Immature natural killer cell (primary cell): ENCODE measurements at regions not wholly inside any gene's neighbourhood (a gene's known extent, or its start where the extent isn't known, plus 50 kb on each side); places are given as distances from the start of the nearest gene placed in this dataset.
"Not testable (repeated sequence)": the region's sequence is repeated elsewhere in the genome, so short reads cannot be mapped to it uniquely, and the experiment has no call there.

Experiments
- DNase-seq, 3 donors: peaks; one replicate each; pipeline ENCODE4 v3.0.0; 2022; ENCODE audit warnings: mixed read lengths in 1 of 3
- H3K27ac Mint-ChIP-seq, 6 donors: one replicate each; pipeline ENCODE4 v1.8.0; 2020; ENCODE audit warnings: mixed read lengths in 6 of 6, mild to moderate bottlenecking in 5 of 6, inconsistent platforms in 4 of 6, moderate library complexity in 3 of 6
- H3K27me3 Mint-ChIP-seq, 3 donors: one replicate each; pipeline ENCODE4 v1.8.0; 2020 to 2021; ENCODE audit warnings: low read depth in 3 of 3, mild to moderate bottlenecking in 3 of 3, mixed read lengths in 3 of 3, moderate library complexity in 3 of 3, inconsistent platforms in 1 of 3
- H3K36me3 Mint-ChIP-seq, 3 donors: one replicate each; pipeline ENCODE4 v1.8.0; 2020; ENCODE audit warnings: mixed read lengths in 3 of 3, inconsistent platforms in 2 of 3, mild to moderate bottlenecking in 2 of 3
- H3K4me1 Mint-ChIP-seq, 2 donors: one replicate each; pipeline ENCODE4 v1.8.0; 2020; ENCODE audit warnings: inconsistent platforms in 2 of 2, mild to moderate bottlenecking in 2 of 2, mixed read lengths in 2 of 2, moderate library complexity in 1 of 2
- H3K4me3 Mint-ChIP-seq, 5 donors: one replicate each; pipeline ENCODE4 v1.8.0; 2020; ENCODE audit warnings: mild to moderate bottlenecking in 5 of 5, mixed read lengths in 5 of 5, inconsistent platforms in 3 of 5, moderate library complexity in 3 of 5
- H3K9me3 Mint-ChIP-seq, 6 donors: one replicate each; pipeline ENCODE4 v1.8.0; 2020; ENCODE audit warnings: mild to moderate bottlenecking in 6 of 6, mixed read lengths in 6 of 6, inconsistent platforms in 4 of 6, moderate library complexity in 3 of 6

DNA sequence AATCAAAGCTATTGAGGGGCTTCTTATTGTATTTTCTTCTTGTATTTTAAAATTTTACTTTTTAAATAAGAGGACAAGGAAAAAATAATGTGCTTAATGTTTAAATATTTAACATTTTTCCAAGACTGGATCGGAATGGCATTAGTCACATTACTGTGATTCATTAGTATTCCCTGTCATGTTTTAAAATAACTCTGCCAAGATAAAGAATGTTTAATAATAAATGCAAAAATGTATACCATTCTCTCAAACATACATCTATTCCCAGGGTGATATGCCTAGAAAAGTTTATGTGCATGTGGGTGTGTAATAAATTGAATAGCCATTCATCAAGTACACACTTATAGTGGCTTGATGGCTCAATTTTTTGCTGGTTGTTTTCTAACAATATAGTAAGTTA is 936.1 kb downstream of the PLOD2 start:
- Mint-ChIP-seq H3K4me3 (no peak overlapping the region), H3K4me1 (no peaks in the 10 kb centered on the region), H3K9me3 (peaks cover 1 to 24% (median 9%) of the 10 kb centered on the region in 6 donors), H3K27me3 (peaks cover 0 to 4% (median 0%) of the 10 kb centered on the region in 3 donors), H3K36me3 (no peaks in the 10 kb centered on the region), H3K27ac (no peak overlapping the region)
- DNase-seq = no peak

- Mint-ChIP-seq H3K9me3 (peaks cover 17 to 59% (median 25%) of the 10 kb centered on the region in 6 donors), H3K4me1 (no peaks in the 10 kb centered on the region), H3K4me3 (no peak overlapping the region), H3K27me3 (peaks cover 0 to 2% (median 1%) of the 10 kb centered on the region in 3 donors), H3K27ac (no peak overlapping the region), H3K36me3 (no peaks in the 10 kb centered on the region)
- DNase-seq = no peak
Observed at GRCh38 chr3:145243875-145244274, 917.1 kb downstream of the PLOD2 start.

- H3K9me3 Mint-ChIP-seq = peaks cover 19 to 62% (median 27%) of the 10 kb centered on the region in 6 donors
- no peaks in the 10 kb centered on the region for H3K4me1 Mint-ChIP-seq
- H3K36me3 Mint-ChIP-seq = peaks cover 0 to under 1% (median 0%) of the 10 kb centered on the region in 3 donors
- no peak overlapping the region for H3K4me3 Mint-ChIP-seq
- H3K27ac Mint-ChIP-seq = no peak overlapping the region
- DNase-seq = no peak
- H3K27me3 Mint-ChIP-seq = peaks cover 0 to 2% (median 1%) of the 10 kb centered on the region in 3 donors
Observed at GRCh38 chr3:145244327-145244726, 916.7 kb downstream of the PLOD2 start.

GRCh38 chr3:145246291-145246690 is 914.7 kb downstream of the PLOD2 start:
- no peaks in the 10 kb centered on the region for H3K4me1 Mint-ChIP-seq
- DNase-seq = no peak
- H3K27ac Mint-ChIP-seq = no peak overlapping the region
- H3K4me3 Mint-ChIP-seq = no peak overlapping the region
- peaks cover 0 to 4% (median 0%) of the 10 kb centered on the region in 3 donors for H3K36me3 Mint-ChIP-seq
- H3K27me3 Mint-ChIP-seq = peaks cover 0 to 2% (median 0%) of the 10 kb centered on the region in 3 donors
- peaks cover 17 to 57% (median 31%) of the 10 kb centered on the region in 6 donors for H3K9me3 Mint-ChIP-seq

- DNase-seq = no peak
- Mint-ChIP-seq H3K27ac (no peak overlapping the region), H3K4me1 (no peaks in the 10 kb centered on the region), H3K36me3 (peaks cover 0 to 4% (median 0%) of the 10 kb centered on the region in 3 donors), H3K9me3 (peaks cover 17 to 52% (median 33%) of the 10 kb centered on the region in 6 donors), H3K4me3 (no peak overlapping the region), H3K27me3 (peaks cover 0 to 2% (median 0%) of the 10 kb centered on the region in 3 donors)
Observed at GRCh38 chr3:145248928-145249327, 912.1 kb downstream of the PLOD2 start.

GRCh38 chr3:145251311-145251710 is 909.7 kb downstream of the PLOD2 start:
- Mint-ChIP-seq H3K27me3 (no peaks in the 10 kb centered on the region), H3K36me3 (peaks cover 0 to 4% (median 0%) of the 10 kb centered on the region in 3 donors), H3K4me3 (no peak overlapping the region), H3K9me3 (peaks cover 16 to 43% (median 29%) of the 10 kb centered on the region in 6 donors), H3K4me1 (no peaks in the 10 kb centered on the region), H3K27ac (no peak overlapping the region)
- DNase-seq = no peak

- H3K9me3 Mint-ChIP-seq = peaks cover 7 to 24% (median 12%) of the 10 kb centered on the region in 6 donors
- H3K27ac Mint-ChIP-seq = not testable (repeated sequence)
Observed at GRCh38 chr3:145257967-145258366, 903.0 kb downstream of the PLOD2 start.

GRCh38 chr3:145259166-145259880 is 901.7 kb downstream of the PLOD2 start:
- no peak for DNase-seq
- no peaks in the 10 kb centered on the region for H3K36me3 Mint-ChIP-seq
- H3K4me3 Mint-ChIP-seq = no peak overlapping the region
- H3K9me3 Mint-ChIP-seq = peaks cover 7 to 30% (median 13%) of the 10 kb centered on the region in 6 donors
- no peak overlapping the region for H3K27ac Mint-ChIP-seq
- no peaks in the 10 kb centered on the region for H3K27me3 Mint-ChIP-seq
- no peaks in the 10 kb centered on the region for H3K4me1 Mint-ChIP-seq

More at GRCh38 chr3:145257967-145258366, 903.0 kb downstream of the PLOD2 start:
- not testable (repeated sequence) for H3K4me1 Mint-ChIP-seq, H3K27me3 Mint-ChIP-seq, H3K36me3 Mint-ChIP-seq, DNase-seq, H3K4me3 Mint-ChIP-seq

GRCh38 chr3:145263458-145263857 is 897.5 kb downstream of the PLOD2 start:
- H3K4me1 Mint-ChIP-seq, H3K4me3 Mint-ChIP-seq, H3K27ac Mint-ChIP-seq, H3K27me3 Mint-ChIP-seq, DNase-seq, H3K36me3 Mint-ChIP-seq: not testable (repeated sequence)
- peaks cover 10 to 48% (median 17%) of the 10 kb centered on the region in 6 donors for H3K9me3 Mint-ChIP-seq

GRCh38 chr3:145266368-145266767 is 894.6 kb downstream of the PLOD2 start:
- Mint-ChIP-seq H3K4me1 (no peaks in the 10 kb centered on the region), H3K27me3 (no peaks in the 10 kb centered on the region), H3K27ac (no peak overlapping the region), H3K36me3 (no peaks in the 10 kb centered on the region), H3K4me3 (no peak overlapping the region), H3K9me3 (peaks cover 5 to 36% (median 11%) of the 10 kb centered on the region in 6 donors)
- DNase-seq = no peak

GRCh38 chr3:145269106-145269505 is 891.9 kb downstream of the PLOD2 start:
- H3K27me3 Mint-ChIP-seq = no peaks in the 10 kb centered on the region
- no peak overlapping the region for H3K27ac Mint-ChIP-seq
- DNase-seq = no peak
- no peaks in the 10 kb centered on the region for H3K36me3 Mint-ChIP-seq
- H3K9me3 Mint-ChIP-seq = peaks cover 9 to 32% (median 13%) of the 10 kb centered on the region in 6 donors
- no peaks in the 10 kb centered on the region for H3K4me1 Mint-ChIP-seq
- no peak overlapping the region for H3K4me3 Mint-ChIP-seq

DNA sequence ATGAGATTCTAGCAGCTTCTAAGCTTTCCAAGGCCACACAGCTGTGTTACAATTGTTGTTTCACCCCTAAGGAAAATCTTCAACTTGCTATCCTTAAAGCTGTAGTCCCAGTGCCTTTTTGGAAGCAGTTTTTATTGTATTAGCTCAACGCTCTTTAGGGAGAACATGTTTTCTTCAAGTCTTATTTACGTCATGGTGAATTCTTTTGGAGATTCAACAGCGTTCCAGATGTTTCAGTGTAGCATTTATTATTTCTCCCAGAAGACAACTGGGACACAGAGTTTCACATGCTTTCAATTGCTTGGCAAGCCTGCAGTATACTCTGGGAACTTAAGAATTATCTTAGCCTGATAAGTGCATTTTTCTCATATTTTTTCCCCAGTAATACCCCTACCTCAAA is 888.3 kb downstream of the PLOD2 start:
- Mint-ChIP-seq H3K27ac (no peak overlapping the region), H3K4me1 (no peaks in the 10 kb centered on the region), H3K9me3 (peaks cover 3 to 35% (median 15%) of the 10 kb centered on the region in 6 donors), H3K27me3 (no peaks in the 10 kb centered on the region), H3K36me3 (no peaks in the 10 kb centered on the region), H3K4me3 (no peak overlapping the region)
- no peak for DNase-seq

GRCh38 chr3:145282505-145282904 is 878.5 kb downstream of the PLOD2 start:
- no peaks in the 10 kb centered on the region for H3K4me1 Mint-ChIP-seq
- no peaks in the 10 kb centered on the region for H3K27me3 Mint-ChIP-seq
- H3K9me3 Mint-ChIP-seq = peaks cover 8 to 28% (median 13%) of the 10 kb centered on the region in 6 donors
- no peak overlapping the region for H3K27ac Mint-ChIP-seq
- no peak for DNase-seq
- no peaks in the 10 kb centered on the region for H3K36me3 Mint-ChIP-seq
- no peak overlapping the region for H3K4me3 Mint-ChIP-seq

- DNase-seq = no peak
- no peak overlapping the region for H3K4me3 Mint-ChIP-seq
- peaks cover 6 to 39% (median 23%) of the 10 kb centered on the region in 6 donors for H3K9me3 Mint-ChIP-seq
- H3K36me3 Mint-ChIP-seq = no peaks in the 10 kb centered on the region
- H3K27ac Mint-ChIP-seq = no peak overlapping the region
- no peaks in the 10 kb centered on the region for H3K27me3 Mint-ChIP-seq
- H3K4me1 Mint-ChIP-seq = no peaks in the 10 kb centered on the region
Observed at GRCh38 chr3:145286937-145287336, 874.0 kb downstream of the PLOD2 start.

DNA sequence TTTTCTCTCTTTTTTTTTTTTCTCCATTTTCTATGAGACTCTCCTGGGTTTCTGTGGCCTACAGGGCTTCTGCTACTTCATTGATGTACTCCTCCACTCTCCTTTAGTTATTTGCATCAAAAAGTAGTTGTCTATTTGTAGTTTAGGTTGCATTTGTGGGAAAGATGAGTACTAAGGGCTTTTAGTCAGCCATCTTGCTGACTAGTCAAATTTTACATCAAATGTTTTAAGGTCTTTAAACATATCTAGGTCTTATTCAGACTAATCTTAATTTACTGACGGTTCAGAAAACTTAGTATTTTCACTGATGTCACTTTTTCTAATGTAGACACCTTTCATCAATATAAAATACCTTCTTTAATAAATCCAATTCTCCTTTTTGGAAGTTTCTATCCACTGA is 871.0 kb downstream of the PLOD2 start:
- no peaks in the 10 kb centered on the region for H3K36me3 Mint-ChIP-seq
- H3K4me3 Mint-ChIP-seq = no peak overlapping the region
- H3K27me3 Mint-ChIP-seq = no peaks in the 10 kb centered on the region
- H3K9me3 Mint-ChIP-seq = peaks cover 4 to 43% (median 21%) of the 10 kb centered on the region in 6 donors
- DNase-seq = no peak
- H3K27ac Mint-ChIP-seq = no peak overlapping the region
- H3K4me1 Mint-ChIP-seq = no peaks in the 10 kb centered on the region
